IMR-90 (cell line): ENCODE measurements at regions not wholly inside any gene's neighbourhood (a gene's known extent, or its start where the extent isn't known, plus 50 kb on each side); places are given as distances from the start of the nearest gene placed in this dataset.

Experiments used
- ATAC-seq: fragments of 200-7000 bp; cut with Tn5 transposase; 2 replicates; pipeline ENCODE4 v1.9.1; 2020; ENCODE audit warnings: low read depth, mild to moderate bottlenecking, moderate library complexity
- BruUV-seq: library from RNA; stranded (reverse); fragments of 400-500 nt; replicated peaks from 2 replicates; lab custom pipeline; 2021; lab: Mats Ljungman, UMichigan
- CTCF ChIA-PET: fragments of 300-600 bp; formaldehyde crosslinking; extraction: SDS; loops from one replicate; lab custom pipeline; 2021; ENCODE audit warnings: antibody characterized with exemption; lab: Yijun Ruan, JAX
- POLR2A ChIA-PET: fragments of 300-600 bp; sonication (Branson Sonifier 250); formaldehyde crosslinking; loops from one replicate; lab custom pipeline; 2022; ENCODE audit warnings: antibody characterized with exemption; ENCODE audit not compliant: unreplicated experiment; lab: Charles Lee
- DNase-seq: peaks from one replicate; pipeline ENCODE4 v3.0.0; 2013
- H2AFZ ChIP-seq: replicated peaks from 2 replicates; pipeline ENCODE3; 2013; ENCODE audit warnings: low read length, mild to moderate bottlenecking; ENCODE audit not compliant: poor library complexity
- H2AK5ac ChIP-seq: 2 replicates; pipeline ENCODE4 v1.6.1; 2013; ENCODE audit warnings: low read depth, low read length, inconsistent platforms
- H2AK9ac ChIP-seq: replicated peaks from 2 replicates; pipeline ENCODE3; 2013; ENCODE audit warnings: mild to moderate bottlenecking, low read depth, low read length, moderate library complexity; ENCODE audit not compliant: poor library complexity
- H2BK120ac ChIP-seq: 2 replicates; pipeline ENCODE4 v1.6.1; 2013; ENCODE audit warnings: low read depth, low read length, inconsistent platforms
- H2BK15ac ChIP-seq: 3 replicates; pipeline ENCODE4 v1.6.1; 2013; ENCODE audit warnings: low read depth, low read length, inconsistent platforms
- H2BK20ac ChIP-seq: 2 replicates; pipeline ENCODE4 v1.6.1; 2013; ENCODE audit warnings: low read depth, mild to moderate bottlenecking, inconsistent platforms, low read length, moderate library complexity
- H2BK5ac ChIP-seq: 2 replicates; pipeline ENCODE4 v1.6.1; 2013; ENCODE audit warnings: mild to moderate bottlenecking, low read depth, low read length, inconsistent platforms; ENCODE audit not compliant: poor library complexity, severe bottlenecking
- H3K14ac ChIP-seq: replicated peaks from 2 replicates; pipeline ENCODE4 v1.6.1; 2013; ENCODE audit warnings: low read depth, low read length, inconsistent platforms
- H3K18ac ChIP-seq: 2 replicates; pipeline ENCODE4 v1.6.1; 2013; ENCODE audit warnings: low read depth, low read length, control low read depth
- H3K23ac ChIP-seq: 2 replicates; pipeline ENCODE4 v1.6.1; 2013; ENCODE audit warnings: low read depth, low read length, inconsistent platforms
- H3K27ac ChIP-seq: 2 replicates; pipeline ENCODE4 v1.5.1; 2013; ENCODE audit warnings: mild to moderate bottlenecking, control low read depth, low read length; ENCODE audit not compliant: insufficient read depth
- H3K27me3 ChIP-seq: 2 replicates; pipeline ENCODE4 v1.6.1; 2013; ENCODE audit warnings: low read length; ENCODE audit not compliant: control insufficient read depth, insufficient read depth
- H3K36me3 ChIP-seq: 2 replicates; pipeline ENCODE4 v1.6.1; 2013; ENCODE audit warnings: low read length, mixed read lengths; ENCODE audit not compliant: control insufficient read depth, insufficient read depth
- H3K4ac ChIP-seq: 2 replicates; pipeline ENCODE4 v1.6.1; 2013; ENCODE audit warnings: low read depth, low read length, inconsistent platforms
- H3K4me1 ChIP-seq: 2 replicates; pipeline ENCODE4 v1.6.1; 2013; ENCODE audit warnings: low read length, mixed read lengths; ENCODE audit not compliant: control insufficient read depth, insufficient read depth
- H3K4me2 ChIP-seq: 2 replicates; pipeline ENCODE4 v1.6.1; 2013; ENCODE audit warnings: low read depth, mild to moderate bottlenecking, control low read depth, low read length, moderate library complexity
- H3K4me3 ChIP-seq: 2 replicates; pipeline ENCODE4 v1.5.1; 2013; ENCODE audit warnings: low read depth, mild to moderate bottlenecking, control low read depth, low read length, moderate library complexity; ENCODE audit not compliant: insufficient read depth
- H3K56ac ChIP-seq: 2 replicates; pipeline ENCODE4 v1.6.1; 2013; ENCODE audit warnings: low read length, inconsistent platforms; ENCODE audit not compliant: insufficient read depth; ENCODE audit errors: extremely low read depth
- H3K79me1 ChIP-seq, 2 experiments: 2 replicates each; pipeline ENCODE4 v1.6.1; 2013; ENCODE audit warnings: low read length in 2 of 2, inconsistent platforms in 1 of 2, low read depth in 1 of 2
- H3K9ac ChIP-seq: 2 replicates; pipeline ENCODE4 v1.6.1; 2013; ENCODE audit warnings: low read depth, low read length, control low read depth
- H3K9me1 ChIP-seq: 2 replicates; pipeline ENCODE4 v1.6.1; 2013; ENCODE audit warnings: low read length, inconsistent platforms; ENCODE audit not compliant: insufficient read depth
- H3K9me3 ChIP-seq: 2 replicates; pipeline ENCODE4 v1.6.1; 2013; ENCODE audit warnings: low read length; ENCODE audit not compliant: control insufficient read depth, insufficient read depth
- H4K20me1 ChIP-seq: 2 replicates; pipeline ENCODE4 v1.6.1; 2013; ENCODE audit warnings: low read length, inconsistent platforms; ENCODE audit not compliant: insufficient read depth
- H4K5ac ChIP-seq: 2 replicates; pipeline ENCODE4 v1.6.1; 2013; ENCODE audit warnings: mild to moderate bottlenecking, low read depth, low read length, control low read depth
- H4K8ac ChIP-seq, 2 experiments: 2 replicates each; pipeline ENCODE4 v1.6.1; 2013; ENCODE audit warnings: low read depth in 2 of 2, low read length in 2 of 2, control low read depth in 1 of 2, inconsistent platforms in 1 of 2
- H4K91ac ChIP-seq: 2 replicates; pipeline ENCODE4 v1.6.1; 2013; ENCODE audit warnings: low read depth, low read length, inconsistent platforms; ENCODE audit not compliant: insufficient read depth
- CTCF ChIP-seq: conservative IDR thresholded peaks from 2 replicates; pipeline ENCODE4 v1.5.1; 2012; ENCODE audit warnings: mild to moderate bottlenecking, low read depth, low read length, improper control_type of control experiment
- FOS ChIP-seq: fragments of 150-350 bp; IDR thresholded peaks from 2 replicates; pipeline ENCODE4 v1.6.1; 2016; ENCODE audit warnings: low read depth, low read length
- MAFK ChIP-seq: IDR thresholded peaks from 2 replicates; pipeline ENCODE4 v1.6.1; 2012; ENCODE audit warnings: low read depth, low read length, improper control_type of control experiment
- USF2 ChIP-seq: fragments of 150-350 bp; IDR thresholded peaks from 2 replicates; pipeline ENCODE4 v1.6.1; 2017; ENCODE audit warnings: mild to moderate bottlenecking, antibody characterized with exemption, low read length, low read depth
- dilution Hi-C: fragments of 300-500 bp; cut with HindIII; formaldehyde crosslinking; loops from one replicate; pipeline ENCODE4 v1.14.3; 2018; ENCODE audit warnings: low sequenced_read_pairs; ENCODE audit not compliant: unreplicated experiment
- in situ Hi-C: fragments of 300-500 bp; cut with MboI; formaldehyde crosslinking; loops from 3 replicates; pipeline ENCODE4 v1.14.3; 2019; ENCODE audit warnings: low sequenced_read_pairs, inconsistent platforms, mixed read lengths
- intact Hi-C: fragments of 100-400 bp; cut with micrococcal nuclease; formaldehyde crosslinking; loops from 2 replicates; pipeline ENCODE4 v1.10.0; 2022

GRCh38 chr1:188365874-188366273, 1537.1 kb downstream of the PLA2G4A start:
- Histone ChIP-seq H3K36me3 (no peaks in the 10 kb centered on the region), H3K9ac (no peak overlapping the region), H3K79me1 (no peaks in the 10 kb centered on the region), H3K4me3 (no peak overlapping the region), H3K56ac (no peak overlapping the region), H3K4me1 (no peaks in the 10 kb centered on the region), H3K23ac (no peak overlapping the region), H3K9me1 (no peaks in the 10 kb centered on the region), H2AK5ac (no peak overlapping the region), H2BK120ac (no peak overlapping the region), H3K9me3 (no peaks in the 10 kb centered on the region), H4K5ac (no peak overlapping the region), H2AK9ac (no peak overlapping the region), H2AFZ (no peak overlapping the region), H2BK15ac (no peak overlapping the region), H3K27me3 (no peaks in the 10 kb centered on the region), H4K8ac (no peak overlapping the region), H2BK20ac (no peak overlapping the region), H3K18ac (no peak overlapping the region), H3K4me2 (no peak overlapping the region), H4K91ac (no peak overlapping the region), H3K14ac (no peak overlapping the region), H2BK5ac (no peak overlapping the region), H3K27ac (no peak overlapping the region), H4K20me1 (no peaks in the 10 kb centered on the region), H3K4ac (no peak overlapping the region)
- no TSS peak for BruUV-seq
- ChIA-PET POLR2A (no interaction called here), CTCF (interaction anchor here (0.6 kb wide), 1 partner anchor 406 kb away, joined by 3 read pairs; no protein-coding TSS in a partner anchor)
- in situ Hi-C loops: no loop called here
- TF ChIP-seq USF2: no peak
- no peak for TF ChIP-seq FOS
- TF ChIP-seq MAFK: no peak
- TF ChIP-seq CTCF: 0 out of 2 replicates have a peak, but pooled peaks have one; percentile 12
- dilution Hi-C loops: no loop called here
- DNase-seq (peak; percentile 5), ATAC-seq (no peak)
- intact Hi-C loops: no loop called here
